SK-N-SH treated with all-trans-retinoic acid at 6 μM for 48 hours (cell line): ENCODE measurements at regions not wholly inside any gene's neighbourhood (a gene's known extent, or its start where the extent isn't known, plus 50 kb on each side); places are given as distances from the start of the nearest gene placed in this dataset.

Experiments used
- ATAC-seq: fragments of 200-7000 bp; cut with Tn5 transposase; 3 replicates; pipeline ENCODE4 v1.9.1; 2020; ENCODE audit warnings: mild to moderate bottlenecking, moderate library complexity
- ARNTL ChIP-seq: fragments of 450-650 bp; formaldehyde crosslinking; IDR thresholded peaks from 2 replicates; pipeline ENCODE4 v1.5.0; 2020; ENCODE audit warnings: low read depth, mild to moderate bottlenecking, moderate library complexity, borderline replicate concordance
- BACH2 ChIP-seq: fragments of 250-450 bp; sonication (Bioruptor Pico); IDR thresholded peaks from 2 replicates; pipeline ENCODE4 v1.9.0; 2021; ENCODE audit warnings: mild to moderate bottlenecking, borderline replicate concordance
- CSDC2 ChIP-seq: fragments of 250-450 bp; sonication (Bioruptor Pico); IDR thresholded peaks from 2 replicates; pipeline ENCODE4 v1.5.0; 2020; ENCODE audit warnings: mild to moderate bottlenecking, moderate library complexity
- CSRNP3 ChIP-seq: fragments of 250-450 bp; sonication (Bioruptor Pico); IDR thresholded peaks from 2 replicates; pipeline ENCODE4 v1.5.1; 2021; ENCODE audit warnings: mild to moderate bottlenecking, moderate library complexity
- ESRRG ChIP-seq: fragments of 250-450 bp; sonication (Bioruptor Pico); IDR thresholded peaks from 2 replicates; pipeline ENCODE4 v1.6.1; 2021; ENCODE audit warnings: mild to moderate bottlenecking
- GLIS3 ChIP-seq: fragments of 250-450 bp; sonication (Bioruptor Pico); IDR thresholded peaks from 2 replicates; pipeline ENCODE4 v1.5.0; 2020; ENCODE audit warnings: mild to moderate bottlenecking, moderate library complexity
- ISL1 ChIP-seq: fragments of 250-450 bp; sonication (Bioruptor Pico); IDR thresholded peaks from 2 replicates; pipeline ENCODE4 v2.1.2; 2022; ENCODE audit warnings: mild to moderate bottlenecking, moderate library complexity
- OSR1 ChIP-seq: fragments of 250-450 bp; sonication (Bioruptor Pico); IDR thresholded peaks from 2 replicates; pipeline ENCODE4 v1.8.0; 2022; ENCODE audit warnings: moderate library complexity, mild to moderate bottlenecking, inconsistent platforms
- PPARA ChIP-seq: fragments of 250-450 bp; sonication (Bioruptor Pico); IDR thresholded peaks from 2 replicates; pipeline ENCODE4 v1.5.0; 2020; ENCODE audit warnings: mild to moderate bottlenecking, borderline replicate concordance
- RARB ChIP-seq: fragments of 250-450 bp; sonication (Bioruptor Pico); IDR thresholded peaks from 2 replicates; pipeline ENCODE4 v1.8.0; 2021; ENCODE audit warnings: mild to moderate bottlenecking, moderate library complexity
- SNAI2 ChIP-seq: fragments of 250-450 bp; sonication (Bioruptor Pico); IDR thresholded peaks from 2 replicates; pipeline ENCODE4 v1.5.0; 2020; ENCODE audit warnings: mild to moderate bottlenecking, moderate library complexity
- TCF4 ChIP-seq: fragments of 250-450 bp; sonication (Bioruptor Pico); IDR thresholded peaks from 2 replicates; pipeline ENCODE4 v1.8.0; 2021; ENCODE audit warnings: mild to moderate bottlenecking, moderate library complexity, borderline replicate concordance
- TSHZ2 ChIP-seq: fragments of 250-450 bp; sonication (Bioruptor Pico); IDR thresholded peaks from 2 replicates; pipeline ENCODE4 v1.5.0; 2020; ENCODE audit warnings: mild to moderate bottlenecking, moderate library complexity
- ZC3H10 ChIP-seq: fragments of 250-450 bp; sonication (Bioruptor Pico); IDR thresholded peaks from 2 replicates; pipeline ENCODE4 v1.5.1; 2021; ENCODE audit warnings: mild to moderate bottlenecking, moderate library complexity
- ZFP3 ChIP-seq: fragments of 250-450 bp; sonication (Bioruptor Pico); IDR thresholded peaks from 2 replicates; pipeline ENCODE4 v1.5.0; 2020; ENCODE audit warnings: mild to moderate bottlenecking, moderate library complexity
- ZFP30 ChIP-seq: fragments of 450-650 bp; formaldehyde crosslinking; IDR thresholded peaks from 2 replicates; pipeline ENCODE4 v1.5.0; 2022; ENCODE audit warnings: mild to moderate bottlenecking, moderate library complexity
- ZNF565 ChIP-seq: fragments of 450-650 bp; formaldehyde crosslinking; conservative IDR thresholded peaks from 2 replicates; pipeline ENCODE4 v1.5.0; 2020; ENCODE audit warnings: low read depth, mild to moderate bottlenecking, moderate library complexity
- ZNF70 ChIP-seq: fragments of 450-650 bp; formaldehyde crosslinking; IDR thresholded peaks from 2 replicates; pipeline ENCODE4 v1.5.0; 2020; ENCODE audit warnings: mild to moderate bottlenecking, moderate library complexity
- ZNF8 ChIP-seq: fragments of 450-650 bp; formaldehyde crosslinking; IDR thresholded peaks from 2 replicates; pipeline ENCODE4 v1.5.0; 2020; ENCODE audit warnings: mild to moderate bottlenecking, moderate library complexity
- TF ChIP-seq, protein P1 (sequence below): fragments of 250-450 bp; sonication (Bioruptor Pico); IDR thresholded peaks from 2 replicates; pipeline ENCODE4 v1.8.0; 2020; ENCODE audit warnings: mild to moderate bottlenecking, moderate library complexity, borderline replicate concordance
- TF ChIP-seq, protein P2 (sequence below): fragments of 250-450 bp; sonication (Bioruptor Pico); IDR thresholded peaks from 2 replicates; pipeline ENCODE4 v1.5.1; 2020; ENCODE audit warnings: low read depth, mild to moderate bottlenecking, moderate library complexity

DNA sequence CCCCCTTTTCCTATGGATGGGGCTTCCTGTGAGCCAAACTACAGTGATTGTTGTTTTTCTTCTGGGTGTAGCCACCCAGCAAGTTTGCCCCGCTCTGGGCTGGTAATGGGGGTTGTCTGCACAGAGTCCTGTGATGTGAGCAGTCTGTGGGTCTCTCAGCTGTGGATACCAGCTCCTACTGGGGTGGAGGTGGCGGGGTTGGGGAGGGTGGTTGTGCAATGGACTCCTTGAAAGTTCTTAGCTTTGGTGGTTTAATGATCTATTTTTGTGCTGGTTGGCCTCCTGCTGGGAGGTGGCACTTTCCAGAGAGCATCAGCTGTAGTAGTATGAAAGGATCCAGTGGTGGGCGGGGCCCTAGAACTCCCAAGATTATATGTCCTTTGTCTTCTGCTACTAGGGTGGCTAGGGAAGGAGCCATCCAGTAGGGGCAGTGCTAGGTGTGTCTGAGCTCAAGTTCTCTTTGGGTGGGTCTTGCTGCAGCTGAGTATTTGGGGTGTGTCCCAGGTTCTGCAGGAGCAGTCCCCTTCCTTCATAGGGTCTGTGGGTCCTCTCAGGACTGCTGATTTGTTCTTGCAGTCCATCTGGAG, 275.6 kb upstream of the PAPPA start (continued):
- TF ChIP-seq OSR1 = no peak
- no peak for TF ChIP-seq ZNF70 (CRISPR knock-in tag)
- TF ChIP-seq, protein P1, sequence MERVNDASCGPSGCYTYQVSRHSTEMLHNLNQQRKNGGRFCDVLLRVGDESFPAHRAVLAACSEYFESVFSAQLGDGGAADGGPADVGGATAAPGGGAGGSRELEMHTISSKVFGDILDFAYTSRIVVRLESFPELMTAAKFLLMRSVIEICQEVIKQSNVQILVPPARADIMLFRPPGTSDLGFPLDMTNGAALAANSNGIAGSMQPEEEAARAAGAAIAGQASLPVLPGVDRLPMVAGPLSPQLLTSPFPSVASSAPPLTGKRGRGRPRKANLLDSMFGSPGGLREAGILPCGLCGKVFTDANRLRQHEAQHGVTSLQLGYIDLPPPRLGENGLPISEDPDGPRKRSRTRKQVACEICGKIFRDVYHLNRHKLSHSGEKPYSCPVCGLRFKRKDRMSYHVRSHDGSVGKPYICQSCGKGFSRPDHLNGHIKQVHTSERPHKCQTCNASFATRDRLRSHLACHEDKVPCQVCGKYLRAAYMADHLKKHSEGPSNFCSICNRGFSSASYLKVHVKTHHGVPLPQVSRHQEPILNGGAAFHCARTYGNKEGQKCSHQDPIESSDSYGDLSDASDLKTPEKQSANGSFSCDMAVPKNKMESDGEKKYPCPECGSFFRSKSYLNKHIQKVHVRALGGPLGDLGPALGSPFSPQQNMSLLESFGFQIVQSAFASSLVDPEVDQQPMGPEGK = no peak
- no peak for TF ChIP-seq RARB

GRCh38 chr9:115879451-115879850, 274.1 kb upstream of the PAPPA start:
- no peak for ATAC-seq
- TF ChIP-seq OSR1 (no peak), ZFP30 (no peak), BACH2 (CRISPR knock-in tag) (no peak), ISL1 (CRISPR knock-in tag) (no peak), PPARA (CRISPR knock-in tag) (no peak), GLIS3 (CRISPR knock-in tag) (no peak), TSHZ2 (CRISPR knock-in tag) (no peak), ZFP3 (no peak), CSDC2 (CRISPR knock-in tag) (no peak), ARNTL (CRISPR knock-in tag) (no peak), TCF4 (CRISPR knock-in tag) (no peak), SNAI2 (CRISPR knock-in tag) (no peak), ZNF70 (CRISPR knock-in tag) (no peak), CSRNP3 (no peak), ZC3H10 (CRISPR knock-in tag) (no peak), ZNF565 (CRISPR knock-in tag) (no peak), ZNF8 (CRISPR knock-in tag) (no peak)
- TF ChIP-seq, all 23 proteins: peak for 0

DNA sequence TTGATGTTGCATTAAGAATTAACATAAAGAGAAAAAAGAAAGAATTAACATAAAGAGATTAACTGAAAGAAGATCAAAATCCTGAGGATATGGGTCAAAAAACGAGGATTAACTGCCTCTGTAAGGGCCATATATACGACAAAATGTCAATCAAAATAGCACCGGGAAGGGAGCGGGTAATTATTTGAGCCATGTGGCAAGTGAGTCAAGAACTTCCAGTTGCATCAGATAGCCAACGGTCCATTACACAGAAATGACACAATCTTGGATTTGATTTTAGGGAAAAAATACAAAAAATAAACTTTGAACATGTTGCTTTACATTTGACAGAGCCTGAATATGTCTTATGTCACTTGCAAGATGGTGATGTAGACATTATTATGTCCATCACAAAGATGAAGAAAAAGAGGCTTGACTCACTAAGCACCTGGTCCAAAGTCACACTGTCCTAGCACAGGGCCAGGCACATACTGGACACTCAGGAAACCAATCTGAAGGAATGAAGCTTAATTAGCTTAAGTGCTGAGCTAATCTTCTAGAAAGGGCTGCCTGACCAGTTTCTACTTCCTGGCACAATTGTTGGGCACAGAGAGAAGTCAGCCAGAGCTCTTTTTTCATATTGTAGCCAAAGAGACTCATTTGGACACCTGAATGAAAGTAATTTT, 273.2 kb upstream of the PAPPA start:
- TF ChIP-seq ISL1 (CRISPR knock-in tag) (no peak), OSR1 (no peak), ESRRG (CRISPR knock-in tag) (no peak), ZNF565 (CRISPR knock-in tag) (no peak), GLIS3 (CRISPR knock-in tag) (no peak), RARB (no peak), PPARA (CRISPR knock-in tag) (no peak), CSRNP3 (no peak), ZFP30 (no peak), TSHZ2 (CRISPR knock-in tag) (no peak), CSDC2 (CRISPR knock-in tag) (no peak)
- TF ChIP-seq, protein P2, sequence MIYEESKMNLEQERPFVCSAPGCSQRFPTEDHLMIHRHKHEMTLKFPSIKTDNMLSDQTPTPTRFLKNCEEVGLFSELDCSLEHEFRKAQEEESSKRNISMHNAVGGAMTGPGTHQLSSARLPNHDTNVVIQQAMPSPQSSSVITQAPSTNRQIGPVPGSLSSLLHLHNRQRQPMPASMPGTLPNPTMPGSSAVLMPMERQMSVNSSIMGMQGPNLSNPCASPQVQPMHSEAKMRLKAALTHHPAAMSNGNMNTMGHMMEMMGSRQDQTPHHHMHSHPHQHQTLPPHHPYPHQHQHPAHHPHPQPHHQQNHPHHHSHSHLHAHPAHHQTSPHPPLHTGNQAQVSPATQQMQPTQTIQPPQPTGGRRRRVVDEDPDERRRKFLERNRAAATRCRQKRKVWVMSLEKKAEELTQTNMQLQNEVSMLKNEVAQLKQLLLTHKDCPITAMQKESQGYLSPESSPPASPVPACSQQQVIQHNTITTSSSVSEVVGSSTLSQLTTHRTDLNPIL = no peak
- no peak for ATAC-seq
